Suprapubic skin (tissue), 4 donors: ENCODE measurements at regions not wholly inside any gene's neighbourhood (a gene's known extent, or its start where the extent isn't known, plus 50 kb on each side); places are given as distances from the start of the nearest gene placed in this dataset.

ENCODE experiments used
- DNase-seq, 2 donors: peaks; one replicate each; pipeline ENCODE4 v3.0.0-alpha.2; 2019; ENCODE audit warnings: low spot score in 2 of 2
- H3K27ac ChIP-seq: fragments of 200-600 bp; sonication (generic); one replicate; pipeline ENCODE4 v1.5.1; 2019
- H3K27me3 ChIP-seq: fragments of 200-600 bp; sonication (generic); one replicate; pipeline ENCODE4 v1.5.1; 2019
- H3K36me3 ChIP-seq: fragments of 200-600 bp; sonication (generic); one replicate; pipeline ENCODE4 v1.5.1; 2019
- H3K4me1 ChIP-seq: fragments of 200-600 bp; sonication (generic); one replicate; pipeline ENCODE4 v1.5.1; 2019
- H3K4me3 ChIP-seq: fragments of 200-600 bp; sonication (generic); one replicate; pipeline ENCODE4 v1.5.1; 2019; ENCODE audit warnings: mild to moderate bottlenecking
- H3K9me3 ChIP-seq: fragments of 200-600 bp; sonication (generic); one replicate; pipeline ENCODE4 v1.5.1; 2019
- CTCF ChIP-seq, 2 donors: fragments of 200-600 bp in 1 of 2; fragments of 450-650 bp in 1 of 2; sonication (generic) in 1 of 2; IDR thresholded peaks; one replicate each; pipeline ENCODE4 v1.5.1; 2016 to 2019; ENCODE audit warnings: antibody characterized with exemption in 2 of 2, mild to moderate bottlenecking in 1 of 2, moderate library complexity in 1 of 2
- EP300 ChIP-seq: sonication (generic); formaldehyde crosslinking; IDR thresholded peaks from one replicate; pipeline ENCODE4 v1.6.1; 2017; ENCODE audit warnings: antibody characterized with exemption
- POLR2A ChIP-seq, 2 donors: fragments of 450-650 bp; IDR thresholded peaks; one replicate each; pipeline ENCODE4 v1.6.1; 2017; ENCODE audit warnings: antibody characterized with exemption in 2 of 2, mild to moderate bottlenecking in 2 of 2, moderate library complexity in 2 of 2
- POLR2AphosphoS5 ChIP-seq, 3 donors: sonication (generic); formaldehyde crosslinking; IDR thresholded peaks; one replicate each; pipeline ENCODE4 v1.6.1; 2017; ENCODE audit warnings: antibody characterized with exemption in 3 of 3
- WGBS: methylation state at CpG from one replicate; pipeline ENCODE4 v1.1.5; 2018; 5-methylcytosine and 5-hydroxymethylcytosine counted together

GRCh38 chr11:8812438-8812837 is 98.6 kb upstream of the AKIP1 start:
- peak in 1 of 3 donors; percentile 18 for TF ChIP-seq POLR2AphosphoS5 (IDR thresholded peaks at IDR 0.05)
- no peak for TF ChIP-seq CTCF (IDR thresholded peaks at IDR 0.05)
- no peak for TF ChIP-seq POLR2A (IDR thresholded peaks at IDR 0.05)
- H3K36me3 ChIP-seq = no peaks in the 10 kb centered on the region
- 36% methylated on average over 3 of the region's 3 CpGs for WGBS
- H3K9me3 ChIP-seq = no peaks in the 10 kb centered on the region
- DNase-seq = peak; percentile 81 to 84
- no peaks in the 10 kb centered on the region for H3K27me3 ChIP-seq
- no peak overlapping the region for H3K27ac ChIP-seq
- no peak overlapping the region for H3K4me3 ChIP-seq
- peaks cover 68% of the 10 kb centered on the region for H3K4me1 ChIP-seq

GRCh38 chr11:8813658-8814057 is 97.3 kb upstream of the AKIP1 start:
- no peak for TF ChIP-seq EP300
- no peak for TF ChIP-seq POLR2A (IDR thresholded peaks at IDR 0.05)
- TF ChIP-seq CTCF (IDR thresholded peaks at IDR 0.05) = peak; percentile 54 to 74
- TF ChIP-seq POLR2AphosphoS5 (IDR thresholded peaks at IDR 0.05) = no peak
- H3K4me3 ChIP-seq = no peak overlapping the region
- WGBS = 25% methylated on average over 1 of the region's 1 CpG
- H3K27me3 ChIP-seq = no peaks in the 10 kb centered on the region
- peak; percentile 85 to 88 for DNase-seq
- peaks cover 56% of the 10 kb centered on the region for H3K4me1 ChIP-seq
- no peaks in the 10 kb centered on the region for H3K9me3 ChIP-seq
- no peaks in the 10 kb centered on the region for H3K36me3 ChIP-seq
- peak overlapping the region; percentile 36 for H3K27ac ChIP-seq

GRCh38 chr11:8814209-8814922 is 96.6 kb upstream of the AKIP1 start:
- peaks cover 49% of the 10 kb centered on the region for H3K4me1 ChIP-seq
- no peaks in the 10 kb centered on the region for H3K36me3 ChIP-seq
- peak overlapping the region; percentile 44 for H3K27ac ChIP-seq
- no peaks in the 10 kb centered on the region for H3K27me3 ChIP-seq
- no peaks in the 10 kb centered on the region for H3K9me3 ChIP-seq
- TF ChIP-seq CTCF (IDR thresholded peaks at IDR 0.05) (no peak), EP300 (no peak), POLR2A (IDR thresholded peaks at IDR 0.05) (no peak), POLR2AphosphoS5 (IDR thresholded peaks at IDR 0.05) (no peak)
- H3K4me3 ChIP-seq = no peak overlapping the region
- DNase-seq = peak in 1 of 2 donors; percentile 9
- 33% methylated on average over 4 of the region's 4 CpGs for WGBS

GRCh38 chr11:8814923-8815240 is 96.1 kb upstream of the AKIP1 start:
- no peak for TF ChIP-seq POLR2A (IDR thresholded peaks at IDR 0.05)
- TF ChIP-seq CTCF (IDR thresholded peaks at IDR 0.05) = no peak
- no peak for TF ChIP-seq EP300
- no peak for TF ChIP-seq POLR2AphosphoS5 (IDR thresholded peaks at IDR 0.05)
- peak overlapping the region; percentile 44 for H3K27ac ChIP-seq
- no peaks in the 10 kb centered on the region for H3K9me3 ChIP-seq
- DNase-seq = peak in 1 of 2 donors; percentile 57
- 25% methylated on average over 2 of the region's 2 CpGs for WGBS
- H3K4me1 ChIP-seq = peaks cover 43% of the 10 kb centered on the region
- H3K4me3 ChIP-seq = no peak overlapping the region
- no peaks in the 10 kb centered on the region for H3K27me3 ChIP-seq
- no peaks in the 10 kb centered on the region for H3K36me3 ChIP-seq

- no peaks in the 10 kb centered on the region for H3K36me3 ChIP-seq
- H3K9me3 ChIP-seq = no peaks in the 10 kb centered on the region
- no peak overlapping the region for H3K4me3 ChIP-seq
- no peak for TF ChIP-seq CTCF (IDR thresholded peaks at IDR 0.05)
- H3K27me3 ChIP-seq = no peaks in the 10 kb centered on the region
- H3K27ac ChIP-seq = no peak overlapping the region
- DNase-seq = peak in 1 of 2 donors; percentile 9
- WGBS = 97% methylated on average over 2 of the region's 2 CpGs
- H3K4me1 ChIP-seq = peaks cover 11% of the 10 kb centered on the region
Observed at GRCh38 chr11:8818421-8818820, 92.6 kb upstream of the AKIP1 start.
